Left renal pelvis (tissue), 4 donors: ENCODE measurements at regions not wholly inside any gene's neighbourhood (a gene's known extent, or its start where the extent isn't known, plus 50 kb on each side); places are given as distances from the start of the nearest gene placed in this dataset.

Experiments used
- DNase-seq, 4 donors: peaks; one replicate each; pipeline ENCODE4 v3.0.0-alpha.2; 2013; ENCODE audit warnings: low read depth in 4 of 4, low spot score in 3 of 4

GRCh38 chr5:124480022-124480421, 266.4 kb downstream of the ZNF608 start:
- DNase-seq: no peak

GRCh38 chr5:124478264-124478663, 268.2 kb downstream of the ZNF608 start:
- DNase-seq: no peak

- no peak for DNase-seq
Measured at GRCh38 chr5:124477577-124477976, 268.9 kb downstream of the ZNF608 start.

GRCh38 chr5:124477062-124477461, 269.4 kb downstream of the ZNF608 start:
- DNase-seq: peak in 1 of 4 donors; percentile 11

- DNase-seq: no peak
Measured at GRCh38 chr5:124474528-124475215, 271.8 kb downstream of the ZNF608 start.

GRCh38 chr5:124468671-124469411, 277.6 kb downstream of the ZNF608 start:
- DNase-seq: no peak

- DNase-seq: no peak
Measured at GRCh38 chr5:124467745-124468144, 278.7 kb downstream of the ZNF608 start.

- DNase-seq: no peak
Measured at GRCh38 chr5:124466011-124466410, 280.4 kb downstream of the ZNF608 start.

- no peak for DNase-seq
Measured at GRCh38 chr5:124463851-124464250, 282.6 kb downstream of the ZNF608 start.

GRCh38 chr5:124462751-124463150, 283.7 kb downstream of the ZNF608 start:
- no peak for DNase-seq

- DNase-seq: no peak
Measured at GRCh38 chr5:124461941-124462340, 284.5 kb downstream of the ZNF608 start.

GRCh38 chr5:124461157-124461556, 285.3 kb downstream of the ZNF608 start:
- no peak for DNase-seq

GRCh38 chr5:124460642-124461041, 285.8 kb downstream of the ZNF608 start:
- no peak for DNase-seq

GRCh38 chr5:124459984-124460383, 286.5 kb downstream of the ZNF608 start:
- no peak for DNase-seq

- DNase-seq: no peak
Measured at GRCh38 chr5:124457901-124458300, 288.5 kb downstream of the ZNF608 start.

GRCh38 chr5:124457101-124457500, 289.3 kb downstream of the ZNF608 start:
- no peak for DNase-seq

GRCh38 chr5:124456249-124456648, 290.2 kb downstream of the ZNF608 start:
- no peak for DNase-seq

- DNase-seq: no peak
Measured at GRCh38 chr5:124454081-124454480, 292.4 kb downstream of the ZNF608 start.

GRCh38 chr5:124453221-124454051, 293.0 kb downstream of the ZNF608 start:
- no peak for DNase-seq

GRCh38 chr5:124452412-124452811, 294.0 kb downstream of the ZNF608 start:
- DNase-seq: no peak

GRCh38 chr5:124451721-124452383, 294.6 kb downstream of the ZNF608 start:
- no peak for DNase-seq
